ENCODE measurements at regions not wholly inside any gene's neighbourhood (a gene's known extent, or its start where the extent isn't known, plus 50 kb on each side); places are given as distances from the start of the nearest gene placed in this dataset.

GRCh38 chr2:12259493-12259892 is 457.2 kb upstream of the TRIB2 start:
- TF ChIP-seq, protein P1, sequence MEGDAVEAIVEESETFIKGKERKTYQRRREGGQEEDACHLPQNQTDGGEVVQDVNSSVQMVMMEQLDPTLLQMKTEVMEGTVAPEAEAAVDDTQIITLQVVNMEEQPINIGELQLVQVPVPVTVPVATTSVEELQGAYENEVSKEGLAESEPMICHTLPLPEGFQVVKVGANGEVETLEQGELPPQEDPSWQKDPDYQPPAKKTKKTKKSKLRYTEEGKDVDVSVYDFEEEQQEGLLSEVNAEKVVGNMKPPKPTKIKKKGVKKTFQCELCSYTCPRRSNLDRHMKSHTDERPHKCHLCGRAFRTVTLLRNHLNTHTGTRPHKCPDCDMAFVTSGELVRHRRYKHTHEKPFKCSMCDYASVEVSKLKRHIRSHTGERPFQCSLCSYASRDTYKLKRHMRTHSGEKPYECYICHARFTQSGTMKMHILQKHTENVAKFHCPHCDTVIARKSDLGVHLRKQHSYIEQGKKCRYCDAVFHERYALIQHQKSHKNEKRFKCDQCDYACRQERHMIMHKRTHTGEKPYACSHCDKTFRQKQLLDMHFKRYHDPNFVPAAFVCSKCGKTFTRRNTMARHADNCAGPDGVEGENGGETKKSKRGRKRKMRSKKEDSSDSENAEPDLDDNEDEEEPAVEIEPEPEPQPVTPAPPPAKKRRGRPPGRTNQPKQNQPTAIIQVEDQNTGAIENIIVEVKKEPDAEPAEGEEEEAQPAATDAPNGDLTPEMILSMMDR (IDR thresholded peaks at IDR 0.05), result no peak
- no peak for TF ChIP-seq EZH2 (IDR thresholded peaks at IDR 0.05; ENCODE audit: borderline replicate concordance, insufficient read depth, low read depth, low read length, poor library complexity, severe bottlenecking)

Measured in B cell (primary cell).